KOPT-K1 (cell line): ENCODE measurements at regions not wholly inside any gene's neighbourhood (a gene's known extent, or its start where the extent isn't known, plus 50 kb on each side); places are given as distances from the start of the nearest gene placed in this dataset.

Source experiments
- H3K27ac ChIP-seq: fragments of 200-600 bp; sonication (generic); 2 replicates; pipeline ENCODE4 v1.5.1; 2016; ENCODE audit warnings: antibody characterized with exemption, mild to moderate bottlenecking, low read depth, low read length; ENCODE audit not compliant: poor library complexity, severe bottlenecking
- H3K36me3 ChIP-seq: fragments of 200-600 bp; sonication (generic); 2 replicates; pipeline ENCODE4 v1.5.1; 2017; ENCODE audit warnings: antibody characterized with exemption, mild to moderate bottlenecking, low read length, moderate library complexity; ENCODE audit not compliant: insufficient read depth
- H3K9me3 ChIP-seq: fragments of 200-600 bp; sonication (generic); 2 replicates; pipeline ENCODE4 v1.5.1; 2017; ENCODE audit warnings: antibody characterized with exemption, low read length, mild to moderate bottlenecking; ENCODE audit not compliant: insufficient read depth, poor library complexity, severe bottlenecking

GRCh38 chr1:4271338-4271998 lies 371.4 kb upstream of the C1orf174 start:
- Histone ChIP-seq H3K27ac (no peak overlapping the region), H3K36me3 (no peaks in the 10 kb centered on the region), H3K9me3 (peaks cover 9% of the 10 kb centered on the region)

- Histone ChIP-seq H3K9me3 (peaks cover 18% of the 10 kb centered on the region), H3K27ac (no peak overlapping the region), H3K36me3 (no peaks in the 10 kb centered on the region)
Measured at GRCh38 chr1:4272568-4272967, 372.5 kb upstream of the C1orf174 start.

- H3K36me3 ChIP-seq = no peaks in the 10 kb centered on the region
- H3K27ac ChIP-seq = no peak overlapping the region
- peaks cover 25% of the 10 kb centered on the region for H3K9me3 ChIP-seq
Measured at GRCh38 chr1:4273243-4273642, 373.2 kb upstream of the C1orf174 start.

- Histone ChIP-seq H3K27ac (no peak overlapping the region), H3K36me3 (no peaks in the 10 kb centered on the region), H3K9me3 (peaks cover 26% of the 10 kb centered on the region)
Measured at GRCh38 chr1:4273747-4274146, 373.7 kb upstream of the C1orf174 start.

- H3K27ac ChIP-seq = no peak overlapping the region
- no peaks in the 10 kb centered on the region for H3K36me3 ChIP-seq
- H3K9me3 ChIP-seq = peaks cover 26% of the 10 kb centered on the region
Measured at GRCh38 chr1:4275083-4275482, 375.0 kb upstream of the C1orf174 start.

GRCh38 chr1:4276238-4276637 lies 376.2 kb upstream of the C1orf174 start:
- no peak overlapping the region for H3K27ac ChIP-seq
- no peaks in the 10 kb centered on the region for H3K36me3 ChIP-seq
- peaks cover 26% of the 10 kb centered on the region for H3K9me3 ChIP-seq

GRCh38 chr1:4277598-4277997 lies 376.8 kb upstream of the AJAP1 start:
- no peaks in the 10 kb centered on the region for H3K36me3 ChIP-seq
- no peak overlapping the region for H3K27ac ChIP-seq
- H3K9me3 ChIP-seq = peaks cover 26% of the 10 kb centered on the region

GRCh38 chr1:4284976-4285375 lies 369.4 kb upstream of the AJAP1 start:
- Histone ChIP-seq H3K27ac (no peak overlapping the region), H3K36me3 (no peaks in the 10 kb centered on the region), H3K9me3 (no peaks in the 10 kb centered on the region)

GRCh38 chr1:4292861-4293260 lies 361.5 kb upstream of the AJAP1 start:
- H3K9me3 ChIP-seq = no peaks in the 10 kb centered on the region
- no peaks in the 10 kb centered on the region for H3K36me3 ChIP-seq
- H3K27ac ChIP-seq = no peak overlapping the region

- H3K9me3 ChIP-seq = peaks cover 7% of the 10 kb centered on the region
- no peak overlapping the region for H3K27ac ChIP-seq
- no peaks in the 10 kb centered on the region for H3K36me3 ChIP-seq
Measured at GRCh38 chr1:4298361-4299083, 355.9 kb upstream of the AJAP1 start.

- Histone ChIP-seq H3K27ac (no peak overlapping the region), H3K36me3 (no peaks in the 10 kb centered on the region), H3K9me3 (peaks cover 29% of the 10 kb centered on the region)
Measured at GRCh38 chr1:4301007-4301406, 353.4 kb upstream of the AJAP1 start.

- Histone ChIP-seq H3K36me3 (no peaks in the 10 kb centered on the region), H3K9me3 (peaks cover 30% of the 10 kb centered on the region), H3K27ac (no peak overlapping the region)
Measured at GRCh38 chr1:4303303-4303702, 351.1 kb upstream of the AJAP1 start.

- Histone ChIP-seq H3K36me3 (no peaks in the 10 kb centered on the region), H3K9me3 (peaks cover 30% of the 10 kb centered on the region), H3K27ac (no peak overlapping the region)
Measured at GRCh38 chr1:4305526-4306301, 348.7 kb upstream of the AJAP1 start.

- H3K9me3 ChIP-seq = peaks cover 33% of the 10 kb centered on the region
- H3K27ac ChIP-seq = no peak overlapping the region
- no peaks in the 10 kb centered on the region for H3K36me3 ChIP-seq
Measured at GRCh38 chr1:4306559-4307467, 347.6 kb upstream of the AJAP1 start.

GRCh38 chr1:4307468-4307845 lies 347.0 kb upstream of the AJAP1 start:
- H3K9me3 ChIP-seq = peaks cover 34% of the 10 kb centered on the region
- H3K27ac ChIP-seq = no peak overlapping the region
- no peaks in the 10 kb centered on the region for H3K36me3 ChIP-seq
